GM19455 (cell line): ENCODE measurements at regions not wholly inside any gene's neighbourhood (a gene's known extent, or its start where the extent isn't known, plus 50 kb on each side); places are given as distances from the start of the nearest gene placed in this dataset.

Source experiments
- ATAC-seq: cut with Tn5 transposase; IDR thresholded peaks from one replicate; pipeline ENCODE4 v1.9.1; 2021; ENCODE audit not compliant: unreplicated experiment

- no peak for ATAC-seq
Measured at GRCh38 chr2:147099845-147100244, 745.0 kb upstream of the ACVR2A start.

- no peak for ATAC-seq
Measured at GRCh38 chr2:147098940-147099339, 745.9 kb upstream of the ACVR2A start.

- ATAC-seq: no peak
Measured at GRCh38 chr2:147097747-147098146, 747.1 kb upstream of the ACVR2A start.

- ATAC-seq: no peak
Measured at GRCh38 chr2:147096671-147097070, 748.2 kb upstream of the ACVR2A start.

- ATAC-seq: no peak
Measured at GRCh38 chr2:147095376-147095775, 749.5 kb upstream of the ACVR2A start.

- no peak for ATAC-seq
Measured at GRCh38 chr2:147094077-147094476, 750.8 kb upstream of the ACVR2A start.

GRCh38 chr2:147092266-147092665 is 752.6 kb upstream of the ACVR2A start:
- ATAC-seq: no peak

GRCh38 chr2:147091448-147091847 is 753.4 kb upstream of the ACVR2A start:
- ATAC-seq: no peak

- no peak for ATAC-seq
Measured at GRCh38 chr2:147088871-147089270, 756.0 kb upstream of the ACVR2A start.

- ATAC-seq: no peak
Measured at GRCh38 chr2:147086715-147087114, 758.1 kb upstream of the ACVR2A start.

- no peak for ATAC-seq
Measured at GRCh38 chr2:147083664-147084063, 761.2 kb upstream of the ACVR2A start.

- ATAC-seq: peak; percentile 77
Measured at GRCh38 chr2:147082850-147083522, 761.8 kb upstream of the ACVR2A start.

- ATAC-seq: no peak
Measured at GRCh38 chr2:147081831-147082230, 763.0 kb upstream of the ACVR2A start.

GRCh38 chr2:147076634-147077033 is 768.2 kb upstream of the ACVR2A start:
- no peak for ATAC-seq

- no peak for ATAC-seq
Measured at GRCh38 chr2:147068071-147068470, 776.8 kb upstream of the ACVR2A start.

- ATAC-seq: no peak
Measured at GRCh38 chr2:147067136-147067535, 777.7 kb upstream of the ACVR2A start.

GRCh38 chr2:147062073-147062472 is 782.8 kb upstream of the ACVR2A start:
- no peak for ATAC-seq

- ATAC-seq: no peak
Measured at GRCh38 chr2:147061269-147061668, 783.6 kb upstream of the ACVR2A start.

GRCh38 chr2:147057892-147058490 is 786.8 kb upstream of the ACVR2A start:
- no peak for ATAC-seq

GRCh38 chr2:147051814-147052213 is 793.0 kb upstream of the ACVR2A start:
- ATAC-seq: no peak

GRCh38 chr2:147051248-147051647 is 793.6 kb upstream of the ACVR2A start:
- no peak for ATAC-seq

GRCh38 chr2:147049957-147050356 is 794.9 kb upstream of the ACVR2A start:
- ATAC-seq: no peak

GRCh38 chr2:147046473-147046872 is 798.4 kb upstream of the ACVR2A start:
- no peak for ATAC-seq
